MV-4-11 (cell line): ENCODE measurements at regions not wholly inside any gene's neighbourhood (a gene's known extent, or its start where the extent isn't known, plus 50 kb on each side); places are given as distances from the start of the nearest gene placed in this dataset.
A peak's percentile ranks its signal among the peaks of the same experiment; 100 is the strongest.
"Not testable (repeated sequence)": the region's sequence is repeated elsewhere in the genome, so short reads cannot be mapped to it uniquely, and the experiment has no call there.

ENCODE experiments used
- DNase-seq: peaks from one replicate; lab custom pipeline; 2025; lab: John Stamatoyannopoulos, UW

DNA sequence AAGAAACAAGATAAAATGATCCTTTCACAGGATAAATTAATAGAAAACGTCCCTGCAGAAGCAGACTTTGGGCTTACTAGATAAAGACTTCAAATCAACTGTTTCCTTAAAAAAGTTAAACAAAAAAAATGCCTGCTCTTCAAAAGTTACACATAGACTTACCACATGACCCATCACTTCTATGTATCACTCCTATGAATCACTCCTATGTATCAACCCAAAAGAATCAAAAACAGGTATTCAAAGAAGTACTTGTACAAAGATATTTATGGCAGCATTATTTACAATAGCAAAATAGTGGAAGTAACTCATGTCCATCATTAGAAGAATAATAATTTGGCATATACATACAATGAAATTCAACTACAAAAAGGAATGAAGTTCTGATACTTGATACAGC lies 56.3 kb upstream of the PRDM9 start:
- no peak for DNase-seq

DNA sequence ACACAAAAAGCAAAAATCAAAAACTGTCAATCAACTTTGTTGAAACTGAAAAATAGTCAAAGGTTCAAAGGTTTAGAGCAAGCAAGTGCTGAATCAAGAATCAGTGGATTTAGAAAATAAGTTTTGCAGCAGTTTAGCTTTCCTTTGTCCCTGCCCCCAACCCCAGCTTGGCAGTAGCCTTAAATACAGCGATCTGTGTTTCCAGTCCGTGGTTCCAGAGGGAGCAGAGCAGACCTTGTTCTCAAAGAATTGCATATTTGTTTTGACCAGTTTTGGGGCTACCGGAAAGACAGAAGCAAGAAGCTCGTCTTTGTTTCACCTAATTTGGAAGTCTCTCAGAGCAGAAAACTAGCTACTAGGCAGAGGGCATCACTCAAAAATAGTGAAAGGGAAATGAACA lies 57.2 kb upstream of the PRDM9 start:
- DNase-seq, result no peak

DNA sequence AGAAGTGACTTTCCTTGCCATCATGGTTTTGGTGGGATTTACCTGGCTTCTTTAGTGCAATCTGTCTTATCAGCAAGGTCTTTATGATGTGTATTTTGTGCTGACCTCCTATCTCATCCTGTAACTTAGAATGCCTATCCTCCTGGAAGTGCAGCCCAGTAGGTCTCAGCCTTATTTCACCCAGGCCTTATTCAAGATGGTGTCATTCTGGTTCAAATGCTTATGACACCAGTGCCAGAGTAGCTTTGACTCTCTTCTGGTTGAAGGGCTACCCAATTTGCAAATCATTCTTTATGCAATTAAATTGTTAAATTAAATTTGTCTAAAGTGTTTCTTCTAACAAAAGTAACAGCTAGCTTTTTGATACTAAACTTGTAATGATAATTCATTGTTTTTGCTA lies 58.8 kb upstream of the PRDM9 start:
- DNase-seq, result no peak

DNA sequence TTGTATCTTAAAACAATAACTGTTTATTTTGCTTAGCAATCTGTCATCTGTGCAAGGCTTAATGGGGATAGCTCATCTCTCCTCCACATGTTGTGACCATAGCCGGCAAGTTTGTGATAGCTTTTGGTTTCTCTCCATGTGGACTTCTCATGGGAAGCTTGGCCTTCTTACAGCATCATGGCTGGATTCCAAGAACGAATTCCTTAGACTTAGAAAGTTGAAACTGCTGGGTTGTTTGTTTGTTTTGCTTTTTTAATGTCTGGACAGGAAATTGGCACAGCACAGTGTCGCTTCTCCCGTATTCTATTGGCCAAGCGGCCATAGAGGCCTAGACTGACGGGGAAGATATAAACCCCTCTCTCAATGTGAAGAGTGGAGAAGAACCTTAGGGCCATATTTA lies 61.0 kb upstream of the PRDM9 start:
- no peak for DNase-seq

DNA sequence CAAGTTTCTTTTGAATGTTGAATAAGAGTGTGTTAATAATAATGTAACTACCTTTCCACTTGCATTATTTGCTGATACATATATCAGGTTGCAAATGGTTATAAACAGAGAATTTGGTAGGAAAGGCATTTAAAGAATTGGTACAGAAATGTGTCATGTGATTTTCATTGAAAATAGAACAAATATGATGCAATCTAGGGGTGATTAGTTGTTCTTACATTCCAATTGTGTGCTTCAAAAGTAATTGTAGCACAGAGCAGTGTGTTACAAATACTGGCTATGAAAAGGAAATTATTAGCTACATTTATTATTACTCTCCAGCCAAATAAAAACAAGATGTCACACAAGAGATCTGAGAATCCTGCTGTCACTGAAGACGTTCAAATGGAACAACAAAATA lies 61.8 kb upstream of the PRDM9 start:
- DNase-seq, result no peak

DNA sequence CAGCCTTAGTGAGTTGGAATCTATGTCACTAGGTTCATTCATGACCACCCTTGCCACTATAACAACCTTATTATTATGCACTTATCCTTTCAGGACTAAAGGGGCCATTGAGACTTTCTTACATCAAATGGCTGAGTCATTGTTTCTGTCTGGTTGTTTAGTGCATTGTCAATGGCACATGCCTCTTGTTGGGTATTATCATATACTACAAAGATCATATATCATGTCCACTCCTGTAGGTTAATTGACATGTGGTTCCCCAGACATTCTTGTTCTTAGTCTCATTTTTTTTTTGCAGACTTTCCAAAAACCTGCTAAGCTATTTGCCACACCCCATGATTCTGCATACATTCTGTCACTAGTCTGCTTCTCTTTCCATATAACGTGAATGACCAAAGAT lies 66.7 kb upstream of the PRDM9 start:
- DNase-seq, result no peak

DNA sequence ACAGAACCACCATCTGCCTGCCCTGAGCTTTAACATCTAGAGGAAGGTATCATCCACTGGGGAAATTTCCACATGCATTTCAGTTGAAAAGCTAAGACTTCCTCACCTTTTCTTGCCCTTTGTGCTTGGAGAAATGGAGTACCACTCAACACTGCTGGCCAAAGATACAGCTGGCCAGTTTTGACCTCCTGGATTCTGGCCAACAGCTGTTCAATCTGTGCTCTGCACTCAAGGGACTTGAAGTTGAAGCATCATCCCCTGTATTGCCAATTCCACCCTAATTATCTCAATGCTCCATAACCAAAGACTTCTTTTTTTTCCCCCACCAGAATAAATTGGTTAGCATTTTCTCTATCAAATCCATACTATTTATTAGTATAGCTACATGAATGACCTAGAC lies 70.4 kb upstream of the PRDM9 start:
- DNase-seq, result no peak

DNA sequence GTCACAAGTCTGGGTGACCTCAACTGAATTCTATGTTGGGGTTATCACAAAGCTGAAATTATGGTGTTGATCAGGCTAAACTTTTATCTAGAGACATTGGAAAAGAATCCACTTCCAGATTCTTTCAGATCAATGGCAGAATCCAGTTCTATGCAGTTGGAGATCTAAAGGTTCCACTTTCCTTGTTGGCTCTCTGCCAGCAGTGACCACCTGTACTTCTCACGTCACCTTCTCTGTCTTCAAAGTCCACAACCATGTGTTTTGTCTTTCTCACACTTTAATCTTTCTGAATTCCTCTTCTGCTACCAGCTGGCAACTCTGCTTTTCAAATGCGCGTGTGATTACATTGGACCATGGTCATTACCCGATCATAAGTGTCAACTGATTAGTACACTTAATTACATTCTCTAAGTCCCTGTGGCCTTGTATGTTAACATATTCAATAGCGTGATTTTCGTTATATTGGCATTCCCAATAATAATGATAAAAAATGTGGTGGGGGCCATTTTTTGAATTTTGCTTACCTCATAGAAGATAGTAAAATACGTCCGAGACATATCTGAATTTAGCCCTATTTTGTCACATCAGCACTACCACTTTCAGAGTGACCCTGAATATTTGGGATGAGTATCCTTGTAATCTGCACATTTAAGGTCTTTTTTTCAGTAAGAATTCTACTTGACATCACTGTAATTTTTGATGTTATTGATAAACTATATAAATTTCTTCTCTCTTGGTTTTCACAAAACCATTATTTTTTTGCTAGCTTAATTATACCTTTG lies 73.7 kb upstream of the PRDM9 start:
- no peak for DNase-seq

DNA sequence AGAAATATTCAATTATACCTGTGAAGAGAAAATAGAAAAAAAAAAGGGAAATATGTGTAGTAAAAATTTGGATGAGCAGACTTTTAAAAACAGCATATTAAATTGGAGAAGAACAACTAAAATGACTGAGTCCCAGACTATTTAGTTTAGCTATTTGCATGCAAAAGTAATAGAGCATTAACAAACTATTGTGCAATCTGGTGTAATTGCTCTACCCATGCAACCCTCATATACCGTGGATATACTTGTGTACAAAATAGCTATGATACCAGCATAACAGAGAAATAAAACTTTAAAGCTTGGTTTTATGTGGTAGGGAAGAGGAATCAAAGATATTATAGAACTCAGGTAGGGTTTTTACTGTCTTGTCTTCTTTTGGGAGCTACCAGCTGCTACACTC lies 78.7 kb upstream of the PRDM9 start:
- no peak for DNase-seq

DNA sequence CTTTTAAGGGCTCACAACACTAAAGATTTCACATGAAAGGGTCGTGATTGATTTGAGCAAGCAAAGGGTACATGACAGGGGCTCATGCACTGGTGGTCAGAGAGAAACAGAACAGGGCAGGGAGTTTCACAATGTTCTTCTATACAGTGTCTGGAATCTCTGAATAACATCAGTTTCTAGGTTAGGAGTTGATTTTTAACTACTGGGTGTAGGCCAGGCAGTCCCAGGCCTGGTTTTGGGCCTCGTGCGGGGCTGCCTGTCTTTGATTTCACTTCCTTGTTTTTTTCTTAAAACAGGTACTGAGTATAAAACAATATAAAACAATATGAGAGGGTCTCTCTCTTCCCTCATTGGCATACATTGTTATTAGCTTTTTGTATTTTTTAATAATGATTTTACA lies 87.2 kb upstream of the PRDM9 start:
- DNase-seq, result not testable (repeated sequence)

DNA sequence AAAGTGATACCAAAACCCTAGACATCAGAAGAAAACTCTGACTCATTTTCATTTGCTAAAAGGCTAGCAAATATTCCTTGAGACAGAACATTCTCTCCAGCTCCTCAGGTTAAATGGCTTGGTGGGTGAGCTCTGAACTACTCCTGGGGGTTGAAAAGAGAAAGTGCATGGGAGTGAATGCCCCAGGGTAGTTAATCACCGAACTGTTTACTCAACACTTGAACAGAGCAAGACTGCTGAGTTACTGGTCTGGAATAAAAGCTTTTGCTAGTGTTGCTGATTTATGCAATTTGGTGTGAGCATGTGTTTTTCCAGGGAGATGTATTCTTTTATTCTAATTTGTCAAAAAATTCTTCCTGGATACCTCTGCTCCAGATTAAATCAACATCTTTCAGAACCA lies 88.3 kb upstream of the PRDM9 start:
- no peak for DNase-seq

DNA sequence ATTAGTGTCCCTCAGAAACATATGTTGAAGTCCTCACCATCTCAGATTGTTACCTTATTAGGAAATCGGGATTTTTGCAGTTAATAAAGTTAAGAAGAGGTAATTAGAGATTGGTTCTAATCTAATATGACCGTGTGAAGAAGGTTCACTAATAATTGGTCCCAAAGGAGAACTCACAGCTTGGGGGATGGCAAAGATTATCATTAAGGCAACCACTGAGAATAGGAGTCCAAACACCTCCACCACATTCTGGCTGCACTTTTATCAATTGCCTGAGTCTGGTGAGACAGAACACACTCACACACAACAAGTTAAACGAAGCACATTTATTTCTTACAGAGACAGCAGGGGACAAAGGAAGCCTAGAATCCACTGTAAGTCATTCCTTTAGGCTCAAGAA lies 94.9 kb upstream of the PRDM9 start:
- DNase-seq, result no peak

DNA sequence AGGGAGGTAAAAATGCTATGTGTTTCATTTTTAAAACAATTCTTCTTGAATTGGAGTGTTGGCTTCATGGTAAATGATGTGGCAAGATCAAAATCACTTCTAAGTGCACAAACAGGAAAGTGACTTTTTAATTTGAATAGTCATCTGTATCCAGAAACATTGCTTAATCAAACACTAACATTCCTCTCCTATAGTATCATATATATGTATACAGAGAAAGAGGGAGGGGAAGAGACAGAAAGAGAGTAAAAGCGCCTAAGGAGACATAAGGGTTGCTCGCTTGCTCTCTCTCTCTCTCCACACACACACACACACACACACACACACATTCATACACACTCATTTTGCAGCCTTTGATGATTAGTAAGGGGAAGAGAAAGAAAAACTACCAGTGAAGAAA lies 95.4 kb upstream of the PRDM9 start:
- DNase-seq, result peak; percentile 27

DNA sequence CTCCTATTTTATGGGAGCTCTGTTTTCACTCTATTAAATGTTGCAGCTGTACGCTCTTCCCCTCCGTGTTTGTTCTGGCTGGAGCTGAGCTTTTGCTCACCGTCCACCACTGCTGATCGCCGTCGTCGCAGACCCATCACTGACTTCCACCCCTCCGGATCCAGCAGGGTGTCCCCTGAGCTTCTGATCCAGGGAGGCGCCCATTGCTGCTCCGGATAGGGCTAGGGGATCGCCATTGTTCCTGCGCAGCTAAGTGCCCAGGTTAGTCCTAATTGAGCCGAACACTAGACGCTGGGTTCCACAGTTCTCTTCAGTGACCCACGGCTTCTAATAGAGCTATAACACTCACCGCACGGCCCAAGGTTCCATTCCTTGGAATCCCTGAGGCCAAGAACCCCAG lies 96.2 kb upstream of the PRDM9 start:
- DNase-seq, result no peak

DNA sequence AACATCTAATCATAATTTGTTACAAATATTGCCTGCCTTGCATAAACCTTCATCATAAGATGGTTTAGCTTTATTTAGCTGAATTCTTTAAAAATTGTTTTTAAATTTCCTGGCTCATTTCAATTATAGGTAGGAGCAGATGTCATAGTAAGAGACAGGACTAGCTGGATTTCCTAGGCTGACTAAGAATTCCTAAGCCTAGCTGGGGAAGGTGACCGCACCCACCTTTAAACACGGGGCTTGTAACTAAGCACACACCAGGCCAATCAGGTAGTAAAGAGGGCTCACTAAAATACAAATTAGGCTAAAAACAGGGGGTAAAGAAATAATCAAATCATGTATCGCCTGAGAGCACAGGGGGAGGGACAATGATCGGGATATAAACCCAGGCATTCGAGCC lies 96.6 kb upstream of the PRDM9 start:
- not testable (repeated sequence) for DNase-seq

DNA sequence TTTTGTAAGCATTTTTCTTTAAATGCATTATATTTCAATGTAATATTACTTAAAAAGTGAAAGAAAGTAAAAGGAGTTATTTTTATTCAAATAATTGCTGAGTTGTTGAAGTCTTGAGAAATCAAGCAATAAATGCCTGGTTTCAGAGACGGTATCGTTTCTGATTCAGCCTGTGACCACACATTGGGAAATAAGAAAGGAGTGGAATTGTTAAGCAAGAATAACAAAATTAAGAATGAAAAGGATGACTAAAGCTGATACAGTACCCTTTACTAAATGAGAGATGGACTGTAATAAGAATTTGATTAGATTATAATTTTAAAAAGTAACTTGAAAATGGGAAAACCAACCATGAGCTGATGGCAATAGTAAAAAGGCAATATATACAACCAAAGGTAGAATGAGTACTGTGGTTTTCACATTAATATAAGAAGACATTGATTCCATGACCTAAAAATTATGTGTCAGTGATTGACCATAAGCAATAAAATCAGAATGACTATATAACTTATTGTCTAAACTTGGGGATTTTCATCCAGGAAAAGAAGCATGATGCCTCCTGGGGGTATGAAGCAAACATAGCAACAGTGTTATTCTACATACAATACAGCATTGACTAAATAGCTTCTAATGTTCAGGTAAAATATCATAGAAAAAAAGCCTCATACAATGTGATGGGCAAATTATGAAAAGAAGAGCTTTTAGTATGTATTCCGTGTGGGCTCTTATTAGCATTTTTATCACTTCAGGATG lies 101.9 kb upstream of the PRDM9 start:
- DNase-seq, result peak; percentile 80

DNA sequence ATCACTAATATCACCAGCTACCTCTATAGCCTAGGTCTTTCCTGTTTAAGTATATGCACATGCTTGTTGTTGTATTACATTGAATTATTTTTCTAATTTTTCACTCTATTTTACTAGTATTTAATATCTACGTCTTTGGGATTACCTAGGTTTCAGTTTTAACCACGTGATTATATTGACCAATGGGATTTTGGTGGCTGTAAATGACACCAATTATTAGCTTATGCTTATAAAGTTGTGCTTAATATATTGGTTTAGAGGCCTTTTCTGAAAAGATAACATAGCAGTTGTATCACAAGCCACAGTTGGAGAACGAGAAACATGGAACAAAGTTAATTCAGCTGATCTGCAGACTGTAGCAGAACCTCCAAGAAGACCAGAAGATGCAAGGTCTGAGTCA lies 104.8 kb upstream of the PRDM9 start:
- DNase-seq, result peak; percentile 46

DNA sequence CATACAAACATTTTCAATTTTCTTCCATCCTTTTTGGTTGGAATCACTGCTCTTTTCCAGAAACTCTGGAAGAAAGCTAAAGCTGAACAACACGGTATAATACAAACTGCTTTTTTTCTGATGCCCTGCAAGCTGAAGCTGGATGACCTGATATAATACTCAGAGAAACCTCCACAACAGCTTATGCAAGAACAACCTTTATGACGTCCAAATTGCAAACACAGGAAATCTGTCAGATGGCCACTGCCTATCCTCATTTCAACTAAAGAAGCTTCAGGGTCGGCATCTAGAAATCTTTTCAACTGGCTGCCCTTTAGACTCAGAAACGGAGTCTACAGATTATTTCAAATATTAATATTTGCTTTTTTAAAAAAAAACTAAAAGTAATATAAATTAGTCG lies 106.5 kb upstream of the PRDM9 start:
- no peak for DNase-seq

DNA sequence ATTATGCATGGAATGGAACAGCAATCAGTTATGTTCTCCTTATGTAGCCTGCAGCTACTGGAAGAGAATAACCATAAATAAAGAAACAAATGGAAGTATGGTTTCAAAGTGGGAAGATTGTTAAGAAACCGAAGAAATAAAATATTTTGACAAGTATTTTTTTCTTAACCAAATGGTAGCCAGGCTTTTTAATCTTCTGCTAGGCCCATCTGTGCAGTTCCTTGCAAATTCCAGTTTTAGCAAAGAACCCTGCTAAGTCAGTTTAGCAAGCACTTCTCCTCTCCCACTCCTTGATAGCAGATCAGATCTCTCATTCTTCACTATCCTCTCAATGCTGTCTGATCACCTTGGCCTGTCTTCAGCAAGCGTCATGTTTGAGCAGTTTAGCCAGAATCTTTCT lies 111.1 kb upstream of the PRDM9 start:
- DNase-seq, result no peak

DNA sequence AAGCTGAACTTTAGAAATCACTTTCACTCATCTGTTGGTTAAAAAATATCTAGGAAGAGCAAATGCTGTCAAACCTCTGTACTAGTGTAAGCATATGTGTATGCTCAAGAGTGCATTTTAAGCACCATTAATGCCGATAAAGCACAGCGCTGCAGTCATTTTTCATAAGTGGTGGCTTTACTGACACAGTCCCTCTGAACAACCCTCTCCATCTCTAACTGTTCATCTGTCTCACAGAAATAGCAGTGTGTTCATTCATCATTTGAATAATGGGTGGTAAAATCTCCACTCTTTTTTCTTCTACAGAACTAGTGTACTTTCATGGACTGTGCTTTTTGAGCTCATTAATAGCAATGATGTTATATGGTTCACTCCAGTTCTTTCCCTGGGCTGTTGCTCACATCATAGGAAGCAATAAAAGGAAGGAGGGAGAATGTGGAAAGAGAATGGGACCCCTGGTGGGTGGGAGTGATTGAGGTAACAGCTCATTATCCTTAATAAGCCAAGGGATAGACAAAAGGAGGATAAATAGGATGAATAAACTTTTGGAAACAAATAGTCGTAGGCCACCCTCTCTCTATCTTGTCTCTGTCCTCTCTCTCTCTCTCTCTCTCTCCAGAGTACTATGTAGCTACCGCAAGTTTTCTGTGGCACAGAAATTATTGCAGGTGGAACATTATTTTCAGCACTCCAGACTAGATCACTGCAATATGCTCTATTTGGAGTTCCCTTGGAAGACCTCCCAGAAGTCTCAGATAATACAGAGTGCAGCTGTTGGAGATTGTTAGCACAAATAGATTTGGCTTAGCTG lies 117.9 kb upstream of the PRDM9 start:
- no peak for DNase-seq

DNA sequence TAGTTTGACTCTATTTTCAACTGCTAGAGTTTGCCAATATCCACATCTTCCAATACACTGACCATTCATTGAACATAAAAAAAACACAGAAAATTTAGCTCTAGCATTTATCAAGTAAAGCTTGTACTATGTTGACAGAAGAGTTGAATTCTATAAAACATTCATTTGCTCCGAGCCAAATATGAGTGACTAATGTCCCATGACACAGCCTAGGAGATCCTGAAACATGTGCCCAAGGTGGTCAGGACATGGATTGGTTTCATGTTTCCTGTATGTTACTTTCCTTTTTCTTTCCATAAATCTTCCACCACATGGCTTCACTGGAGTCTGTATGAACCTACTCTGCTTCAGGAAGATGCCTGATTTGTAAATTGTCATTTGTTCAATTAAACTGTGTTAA lies 122.4 kb upstream of the PRDM9 start:
- DNase-seq, result no peak

DNA sequence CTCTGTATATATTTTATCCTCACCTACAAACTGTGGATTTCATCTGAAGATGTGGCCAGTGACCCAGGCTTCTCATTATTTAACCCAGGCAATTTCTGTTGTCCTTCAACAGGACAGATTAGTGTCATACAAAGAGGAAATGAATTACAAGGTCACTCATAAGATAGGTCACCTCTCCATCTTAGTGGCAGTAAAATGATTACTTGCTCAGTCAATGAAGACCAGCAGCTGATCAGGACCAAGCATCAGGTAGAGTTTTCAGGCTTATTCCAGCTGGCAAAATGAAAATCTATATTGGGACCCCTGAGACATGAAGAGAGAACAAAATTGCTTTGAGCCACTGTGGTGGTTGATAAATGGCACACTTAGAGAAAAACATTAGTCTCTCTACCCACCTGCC lies 135.2 kb upstream of the PRDM9 start:
- DNase-seq, result no peak

DNA sequence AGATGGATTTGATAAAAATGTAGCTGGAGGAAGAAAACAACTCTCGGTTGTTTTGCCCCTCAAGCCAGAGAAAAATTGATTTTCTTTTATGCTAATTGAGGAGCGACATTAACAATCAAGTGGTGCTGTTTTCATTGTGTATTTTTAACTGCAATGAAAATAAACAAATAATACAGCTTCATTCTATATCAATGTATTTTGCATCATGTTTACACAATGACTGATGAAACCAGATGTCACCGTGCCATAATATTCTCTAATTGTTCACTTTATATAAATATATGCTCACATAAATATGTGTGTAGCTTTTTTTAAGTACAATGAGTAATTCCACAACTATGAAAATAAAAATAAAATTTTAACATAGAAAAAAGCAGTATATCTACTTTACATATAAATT lies 139.0 kb upstream of the PRDM9 start:
- no peak for DNase-seq
